ENCODE measurements at regions not wholly inside any gene's neighbourhood (a gene's known extent, or its start where the extent isn't known, plus 50 kb on each side); places are given as distances from the start of the nearest gene placed in this dataset.

GRCh38 chr6:140623498-140623897 lies 1249.0 kb upstream of the CITED2 start:
- TF ChIP-seq CTCF (IDR thresholded peaks at IDR 0.05): no peak
- no peak for TF ChIP-seq POLR2A (IDR thresholded peaks at IDR 0.05)
- TF ChIP-seq POLR2AphosphoS5 (IDR thresholded peaks at IDR 0.05): no peak
